MM.1S (cell line): ENCODE measurements at regions not wholly inside any gene's neighbourhood (a gene's known extent, or its start where the extent isn't known, plus 50 kb on each side); places are given as distances from the start of the nearest gene placed in this dataset.

Experiments
- DNase-seq: peaks from one replicate; pipeline ENCODE4 v3.0.0-alpha.2; 2015
- H2AFZ ChIP-seq: fragments of 300-600 bp; sonication (generic); 2 replicates; pipeline ENCODE4 v1.6.0; 2016; ENCODE audit warnings: antibody characterized with exemption, low read length
- H3F3A ChIP-seq: fragments of 300-600 bp; sonication (generic); 2 replicates; pipeline ENCODE4 v1.6.1; 2016; ENCODE audit warnings: mild to moderate bottlenecking, antibody characterized with exemption, low read length, moderate library complexity, mixed read lengths; ENCODE audit not compliant: insufficient read depth
- H3K27ac ChIP-seq: fragments of 300-600 bp; sonication (generic); 2 replicates; pipeline ENCODE4 v1.5.1; 2016; ENCODE audit warnings: mild to moderate bottlenecking, low read length
- H3K27me3 ChIP-seq: fragments of 300-600 bp; sonication (generic); replicated peaks from 2 replicates; pipeline ENCODE4 v1.6.0; 2016; ENCODE audit warnings: low read length; ENCODE audit not compliant: insufficient read depth
- H3K36me3 ChIP-seq: fragments of 300-600 bp; sonication (generic); replicated peaks from 2 replicates; pipeline ENCODE4 v1.6.1; 2016; ENCODE audit warnings: mild to moderate bottlenecking, low read length, mixed read lengths; ENCODE audit not compliant: insufficient read depth
- H3K4me1 ChIP-seq: fragments of 300-600 bp; sonication (generic); 2 replicates; pipeline ENCODE4 v1.6.1; 2016; ENCODE audit warnings: low read length, mixed read lengths
- H3K4me2 ChIP-seq: fragments of 300-600 bp; sonication (generic); 2 replicates; pipeline ENCODE4 v1.6.0; 2016; ENCODE audit warnings: low read depth, low read length
- H3K4me3 ChIP-seq: fragments of 300-600 bp; sonication (generic); 2 replicates; pipeline ENCODE4 v1.5.1; 2016; ENCODE audit warnings: low read length, mixed read lengths
- H3K79me2 ChIP-seq: fragments of 300-600 bp; sonication (generic); 2 replicates; pipeline ENCODE4 v1.6.1; 2016; ENCODE audit warnings: mixed run types, low read length, mixed read lengths
- H3K9ac ChIP-seq: fragments of 300-600 bp; sonication (generic); 2 replicates; pipeline ENCODE4 v1.6.1; 2016; ENCODE audit warnings: low read length, mixed read lengths
- H3K9me2 ChIP-seq: fragments of 300-600 bp; sonication (generic); replicated peaks from 2 replicates; pipeline ENCODE4 v1.6.1; 2016; ENCODE audit warnings: mild to moderate bottlenecking, low read length, mixed read lengths; ENCODE audit not compliant: insufficient read depth
- H3K9me3 ChIP-seq: fragments of 300-600 bp; sonication (generic); replicated peaks from 2 replicates; pipeline ENCODE4 v1.6.1; 2016; ENCODE audit warnings: mild to moderate bottlenecking, low read length, mixed read lengths; ENCODE audit not compliant: insufficient read depth
- H4K20me1 ChIP-seq: fragments of 300-600 bp; sonication (generic); 2 replicates; pipeline ENCODE4 v1.6.1; 2016; ENCODE audit warnings: mild to moderate bottlenecking, low read length, moderate library complexity, mixed read lengths; ENCODE audit not compliant: insufficient read depth
- EZH2 ChIP-seq: fragments of 300-600 bp; sonication (generic); optimal IDR thresholded peaks from 2 replicates; pipeline ENCODE3; 2017; ENCODE audit warnings: low read depth, mild to moderate bottlenecking, antibody characterized with exemption, low read length, mixed read lengths
- EZH2phosphoT487 ChIP-seq: fragments of 300-600 bp; sonication (generic); IDR thresholded peaks from 2 replicates; pipeline ENCODE4 v1.6.1; 2018; ENCODE audit warnings: antibody characterized with exemption, low read length
- TF ChIP-seq, protein P1 (sequence below): fragments of 300-600 bp; sonication (generic); IDR thresholded peaks from 2 replicates; pipeline ENCODE4 v1.5.1; 2016; ENCODE audit warnings: antibody characterized with exemption, low read length, mixed read lengths

DNA sequence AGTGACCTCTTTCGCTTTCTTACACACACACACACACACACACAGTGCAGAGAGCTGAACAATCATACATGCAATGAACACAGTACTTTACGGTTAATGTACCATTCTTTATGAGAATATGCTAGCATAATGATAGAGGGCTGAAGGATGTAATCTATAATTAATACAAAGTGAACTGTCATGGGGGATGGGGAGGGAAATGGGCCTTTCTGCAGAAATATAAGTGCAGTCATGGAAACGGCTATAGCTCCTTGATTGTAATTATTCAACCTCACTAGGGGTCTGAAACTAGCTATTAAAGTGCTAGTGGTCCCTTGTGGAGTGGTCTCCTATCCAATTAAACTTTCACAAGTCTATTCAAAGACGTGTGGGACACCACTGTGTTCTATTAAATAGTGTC, 443.2 kb upstream of the FOXG1 start:
- TF ChIP-seq EZH2phosphoT487: no peak
- TF ChIP-seq EZH2: no peak
- TF ChIP-seq, protein P1, sequence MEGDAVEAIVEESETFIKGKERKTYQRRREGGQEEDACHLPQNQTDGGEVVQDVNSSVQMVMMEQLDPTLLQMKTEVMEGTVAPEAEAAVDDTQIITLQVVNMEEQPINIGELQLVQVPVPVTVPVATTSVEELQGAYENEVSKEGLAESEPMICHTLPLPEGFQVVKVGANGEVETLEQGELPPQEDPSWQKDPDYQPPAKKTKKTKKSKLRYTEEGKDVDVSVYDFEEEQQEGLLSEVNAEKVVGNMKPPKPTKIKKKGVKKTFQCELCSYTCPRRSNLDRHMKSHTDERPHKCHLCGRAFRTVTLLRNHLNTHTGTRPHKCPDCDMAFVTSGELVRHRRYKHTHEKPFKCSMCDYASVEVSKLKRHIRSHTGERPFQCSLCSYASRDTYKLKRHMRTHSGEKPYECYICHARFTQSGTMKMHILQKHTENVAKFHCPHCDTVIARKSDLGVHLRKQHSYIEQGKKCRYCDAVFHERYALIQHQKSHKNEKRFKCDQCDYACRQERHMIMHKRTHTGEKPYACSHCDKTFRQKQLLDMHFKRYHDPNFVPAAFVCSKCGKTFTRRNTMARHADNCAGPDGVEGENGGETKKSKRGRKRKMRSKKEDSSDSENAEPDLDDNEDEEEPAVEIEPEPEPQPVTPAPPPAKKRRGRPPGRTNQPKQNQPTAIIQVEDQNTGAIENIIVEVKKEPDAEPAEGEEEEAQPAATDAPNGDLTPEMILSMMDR: no peak
- H3K79me2 ChIP-seq: no peaks in the 10 kb centered on the region
- DNase-seq: no peak

DNA sequence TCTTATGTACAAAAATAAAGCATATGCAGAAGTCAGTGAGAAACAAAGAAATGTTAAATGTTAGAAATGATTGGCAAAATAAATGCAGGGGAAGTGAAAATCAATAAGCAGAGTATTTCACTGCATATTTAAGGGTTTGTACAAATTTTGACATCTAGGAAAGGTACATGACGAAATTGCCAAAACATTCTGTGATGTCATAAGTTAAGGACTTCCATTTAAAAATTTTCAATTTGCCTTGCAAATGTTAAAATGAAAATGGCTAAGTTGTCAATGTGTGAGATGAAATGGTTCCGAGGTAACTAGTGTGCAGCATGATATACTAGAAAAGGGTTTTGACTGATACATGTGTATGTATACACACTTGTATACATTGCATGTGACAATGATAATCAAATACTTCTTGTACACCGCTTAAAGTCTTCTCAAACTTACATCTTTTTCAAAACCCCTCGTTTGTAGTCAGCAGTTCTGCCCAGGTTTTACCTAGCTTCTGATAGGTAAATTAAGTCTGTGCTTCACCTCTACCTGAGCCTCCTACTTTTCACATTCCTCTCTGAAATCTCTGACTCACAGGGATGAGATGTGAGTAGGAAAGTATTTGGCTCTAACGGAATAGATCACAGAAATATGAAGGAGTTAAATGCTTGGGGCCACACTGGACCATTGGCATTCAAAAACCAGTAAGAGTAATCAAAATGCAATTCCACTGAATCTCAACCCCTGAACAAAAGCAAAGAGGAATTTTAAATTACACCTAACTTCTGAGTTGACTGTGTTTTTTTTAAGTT, 442.4 kb upstream of the FOXG1 start:
- H3K9me2 ChIP-seq: no peaks in the 10 kb centered on the region
- H3K4me2 ChIP-seq: no peak overlapping the region
- H3K27me3 ChIP-seq: no peaks in the 10 kb centered on the region
- H3K36me3 ChIP-seq: no peaks in the 10 kb centered on the region
- TF ChIP-seq EZH2phosphoT487: no peak
- TF ChIP-seq, protein P1: no peak
- TF ChIP-seq EZH2: no peak
- no peak for DNase-seq
- H4K20me1 ChIP-seq: no peaks in the 10 kb centered on the region
- H3K79me2 ChIP-seq: no peaks in the 10 kb centered on the region
- H3K4me3 ChIP-seq: no peak overlapping the region
- H3F3A ChIP-seq: no peaks in the 10 kb centered on the region
- no peak overlapping the region for H3K27ac ChIP-seq
- H2AFZ ChIP-seq: no peak overlapping the region
- H3K9me3 ChIP-seq: no peaks in the 10 kb centered on the region
- no peaks in the 10 kb centered on the region for H3K4me1 ChIP-seq
- H3K9ac ChIP-seq: no peak overlapping the region

More for the DNA sequence above, 443.2 kb upstream of the FOXG1 start:
- Histone ChIP-seq H4K20me1 (no peaks in the 10 kb centered on the region), H3K9ac (no peak overlapping the region), H3K27ac (no peak overlapping the region), H3K9me3 (no peaks in the 10 kb centered on the region), H3K36me3 (no peaks in the 10 kb centered on the region), H3K9me2 (no peaks in the 10 kb centered on the region), H2AFZ (no peak overlapping the region), H3K4me3 (no peak overlapping the region), H3F3A (no peaks in the 10 kb centered on the region), H3K4me1 (no peaks in the 10 kb centered on the region), H3K27me3 (no peaks in the 10 kb centered on the region), H3K4me2 (no peak overlapping the region)

GRCh38 chr14:28340816-28341215, 425.8 kb upstream of the FOXG1 start:
- no peak overlapping the region for H2AFZ ChIP-seq
- no peaks in the 10 kb centered on the region for H4K20me1 ChIP-seq
- H3K79me2 ChIP-seq: no peaks in the 10 kb centered on the region
- TF ChIP-seq, protein P1: no peak
- TF ChIP-seq EZH2phosphoT487 (no peak), EZH2 (no peak)
- H3F3A ChIP-seq: no peaks in the 10 kb centered on the region
- no peak for DNase-seq
- H3K9me3 ChIP-seq: no peaks in the 10 kb centered on the region
- H3K4me2 ChIP-seq: no peak overlapping the region
- H3K27ac ChIP-seq: no peak overlapping the region
- no peaks in the 10 kb centered on the region for H3K4me1 ChIP-seq
- no peak overlapping the region for H3K4me3 ChIP-seq
- H3K36me3 ChIP-seq: no peaks in the 10 kb centered on the region
- H3K9me2 ChIP-seq: no peaks in the 10 kb centered on the region
- H3K27me3 ChIP-seq: no peaks in the 10 kb centered on the region
- no peak overlapping the region for H3K9ac ChIP-seq
